NCI-H460 (cell line): ENCODE measurements at regions not wholly inside any gene's neighbourhood (a gene's known extent, or its start where the extent isn't known, plus 50 kb on each side); places are given as distances from the start of the nearest gene placed in this dataset.
"Not testable (repeated sequence)": the region's sequence is repeated elsewhere in the genome, so short reads cannot be mapped to it uniquely, and the experiment has no call there.

Source experiments
- DNase-seq: peaks from one replicate; pipeline ENCODE4 v3.0.0-alpha.2; 2016; ENCODE audit warnings: low read depth; ENCODE audit errors: extremely low read depth

DNA sequence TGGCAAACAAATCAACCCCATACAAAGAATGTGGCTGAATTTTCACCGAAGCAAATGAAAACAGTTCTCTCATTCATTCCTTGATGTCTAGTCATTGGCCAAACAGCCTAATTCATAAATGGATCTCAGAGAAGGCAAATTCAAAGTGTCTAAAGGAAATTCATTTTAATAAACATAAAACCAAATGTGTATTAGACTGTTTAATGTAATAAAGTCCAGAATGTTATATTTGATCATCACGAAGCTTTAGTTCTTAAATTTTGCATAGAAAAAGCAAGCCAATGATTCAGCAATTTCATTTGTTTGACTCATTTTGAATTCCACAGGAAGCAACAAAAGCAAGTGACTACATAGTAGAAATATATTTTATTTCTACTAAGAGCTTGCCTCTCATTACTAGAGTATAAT lies 379.2 kb upstream of the ADAMTS5 start:
- DNase-seq, result peak; percentile 25

DNA sequence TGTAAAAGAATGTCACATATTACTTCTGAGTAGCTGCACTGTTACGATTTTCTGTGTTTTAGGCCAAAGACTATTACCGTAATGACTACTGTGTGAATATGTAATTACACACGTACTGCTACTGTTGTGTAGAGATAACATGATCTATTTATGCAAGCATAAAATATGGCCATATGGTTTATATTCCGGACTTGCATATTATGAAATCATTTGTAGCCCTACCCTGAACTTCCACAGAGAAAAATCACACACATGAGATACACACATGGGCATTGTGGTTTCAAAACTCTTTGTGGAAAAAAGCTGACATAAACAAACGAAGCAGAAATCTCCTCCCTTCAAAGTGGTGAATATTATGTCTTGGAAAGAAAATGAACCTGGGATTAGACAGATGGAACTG lies 373.0 kb upstream of the ADAMTS5 start:
- DNase-seq, result no peak

DNA sequence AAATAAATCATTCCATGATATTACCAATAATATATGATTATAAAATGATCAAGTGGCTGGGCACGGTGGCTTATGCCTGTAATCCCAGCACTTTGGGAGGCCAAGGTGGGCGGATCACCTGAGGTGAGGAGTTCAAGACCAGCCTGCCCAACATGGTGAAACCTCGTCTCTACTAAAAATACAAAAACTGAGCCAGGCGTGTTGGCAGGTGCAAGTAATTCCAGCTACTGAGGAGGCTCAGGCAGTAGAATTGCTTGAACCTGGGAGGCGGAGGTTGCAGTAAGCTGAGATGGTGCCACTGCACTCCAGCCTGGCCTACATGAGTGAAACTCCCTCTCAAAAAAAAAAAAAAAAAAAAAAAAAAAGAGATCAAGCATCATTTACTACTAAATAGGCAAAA lies 371.1 kb upstream of the ADAMTS5 start:
- not testable (repeated sequence) for DNase-seq

DNA sequence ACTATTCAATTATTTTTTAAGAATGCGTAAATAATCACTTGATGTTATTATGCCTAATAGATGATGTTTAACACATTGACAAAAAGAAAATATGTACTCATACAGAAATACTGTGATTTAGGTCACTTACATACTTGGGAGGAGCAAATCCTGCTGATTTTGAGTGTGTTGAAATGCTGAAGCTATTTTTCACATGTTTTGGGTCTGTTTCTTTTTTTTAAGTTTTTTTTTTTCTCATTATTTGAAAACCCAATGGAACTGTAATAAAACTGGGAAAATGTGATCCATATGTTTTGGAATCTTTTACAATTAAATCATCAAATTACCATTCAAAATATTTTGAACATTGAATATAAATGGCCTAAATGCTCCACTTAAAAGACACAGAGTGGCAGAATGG lies 366.2 kb upstream of the ADAMTS5 start:
- DNase-seq, result no peak

DNA sequence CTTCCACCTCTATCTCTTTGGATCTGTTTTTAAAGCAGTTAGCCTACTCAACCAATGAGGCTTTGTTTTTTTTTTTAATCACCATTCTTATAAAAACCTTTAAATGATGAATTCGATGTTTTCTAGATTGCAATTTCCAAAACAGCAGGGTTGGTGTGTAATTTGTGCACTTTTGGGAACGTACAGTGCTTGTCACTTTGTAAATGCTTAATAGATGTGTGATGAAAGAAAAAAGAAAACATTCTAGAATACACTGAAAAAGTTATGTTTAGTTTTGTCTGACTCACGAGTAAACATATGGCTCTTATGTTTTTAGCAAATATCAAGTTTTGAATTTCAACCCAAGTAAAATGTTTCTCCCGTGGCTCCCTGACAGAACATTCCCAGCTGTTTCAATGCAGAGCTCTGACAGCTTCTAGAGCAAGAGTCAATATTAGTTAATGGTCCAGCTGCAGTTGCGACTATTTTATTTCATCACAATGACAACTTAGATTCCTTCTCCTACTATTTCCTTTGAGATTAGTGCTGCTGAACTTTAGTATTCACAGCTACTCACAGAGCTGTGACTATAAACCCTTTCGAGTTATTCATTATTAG lies 362.5 kb upstream of the ADAMTS5 start:
- DNase-seq, result no peak

DNA sequence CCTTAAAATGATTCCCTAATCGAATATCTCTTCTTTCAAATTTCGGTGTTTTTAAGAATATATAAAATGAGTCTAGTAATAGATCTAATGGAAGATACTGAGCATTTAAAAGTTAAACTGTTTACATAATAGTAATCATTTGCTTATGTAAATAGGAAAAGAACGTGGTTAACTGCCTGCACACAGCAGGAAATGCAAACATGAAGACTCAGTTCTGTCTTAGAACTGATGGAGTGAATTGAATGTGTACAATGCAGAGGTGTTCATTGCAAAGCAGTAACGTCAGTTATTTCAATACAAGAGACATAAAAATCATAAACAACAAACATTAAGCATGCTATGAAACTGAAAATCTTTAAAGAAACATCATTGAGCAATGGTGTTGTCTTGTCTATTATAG lies 359.4 kb upstream of the ADAMTS5 start:
- DNase-seq, result no peak

DNA sequence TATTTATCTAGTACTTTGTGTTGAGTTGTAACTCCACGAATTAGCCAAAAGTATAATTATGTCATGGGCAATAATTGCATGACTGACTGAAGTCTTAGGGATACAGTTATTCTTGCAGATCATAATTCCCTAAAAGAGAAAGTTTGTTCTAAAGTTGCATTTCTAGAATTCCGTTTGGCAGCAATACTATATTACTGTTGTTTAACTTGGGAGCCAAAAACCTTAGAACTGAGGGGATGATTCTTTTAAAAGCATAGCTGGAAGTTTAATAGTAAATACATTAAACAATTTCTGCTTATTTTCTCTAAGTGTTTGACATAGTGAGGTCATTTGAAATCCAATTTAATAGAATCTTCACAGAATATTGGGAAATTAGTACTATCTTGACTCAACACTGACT lies 356.4 kb upstream of the ADAMTS5 start:
- DNase-seq, result no peak

DNA sequence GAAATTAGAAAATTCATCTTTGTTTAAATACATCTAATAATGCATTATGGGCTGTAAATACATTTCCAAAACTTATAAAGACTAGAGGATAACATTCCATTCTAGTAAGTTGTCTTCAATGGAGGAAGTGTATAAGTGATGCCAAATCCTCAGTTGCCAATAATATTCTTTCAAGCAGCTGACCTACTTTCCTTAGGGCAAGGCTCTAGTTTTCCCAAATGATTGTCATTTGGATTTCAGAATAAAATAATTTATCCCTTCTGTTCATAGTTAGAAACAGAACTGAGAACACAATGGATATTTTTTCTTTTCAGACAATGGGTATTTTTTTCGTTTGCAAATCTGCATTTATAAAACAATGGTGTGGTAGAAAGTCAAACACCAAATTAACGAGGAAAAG lies 354.9 kb upstream of the ADAMTS5 start:
- DNase-seq, result no peak

DNA sequence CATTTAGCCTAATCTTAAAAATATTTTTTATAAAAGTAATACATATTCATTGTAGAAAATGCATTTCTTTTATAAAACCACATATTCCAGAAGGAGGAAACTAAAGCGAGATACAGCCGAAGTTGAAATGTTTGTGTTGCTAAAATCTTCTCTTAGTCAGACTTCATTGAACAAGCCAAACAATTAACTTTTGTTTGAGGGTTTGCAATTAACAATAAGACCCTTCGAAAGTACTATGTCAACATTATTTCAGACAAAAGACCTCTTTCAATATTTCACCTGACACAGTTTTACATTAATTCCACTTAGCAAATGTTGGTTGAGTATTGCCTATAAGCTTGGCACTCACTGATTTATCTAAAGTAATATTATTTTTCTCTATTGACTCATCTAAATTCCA lies 354.0 kb upstream of the ADAMTS5 start:
- DNase-seq, result no peak

DNA sequence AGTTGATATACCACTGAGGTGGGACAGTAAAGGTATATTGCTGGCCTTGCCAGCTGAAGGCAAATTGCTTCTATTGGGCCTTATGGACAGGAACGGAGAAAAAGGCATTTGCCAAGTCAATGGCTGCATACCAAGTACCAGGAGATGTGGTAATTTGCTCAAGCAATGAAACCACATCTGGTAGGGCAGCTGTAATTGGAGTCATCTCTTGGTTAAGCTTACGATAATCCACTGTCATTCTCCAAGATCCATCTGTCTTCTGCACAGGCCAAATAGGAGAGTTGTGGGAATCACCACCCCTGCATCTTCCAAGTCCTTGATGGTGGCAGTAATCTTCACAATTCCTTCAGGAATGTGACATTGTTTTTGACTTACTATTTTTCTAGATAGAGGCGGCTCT lies 350.7 kb upstream of the ADAMTS5 start:
- not testable (repeated sequence) for DNase-seq

DNA sequence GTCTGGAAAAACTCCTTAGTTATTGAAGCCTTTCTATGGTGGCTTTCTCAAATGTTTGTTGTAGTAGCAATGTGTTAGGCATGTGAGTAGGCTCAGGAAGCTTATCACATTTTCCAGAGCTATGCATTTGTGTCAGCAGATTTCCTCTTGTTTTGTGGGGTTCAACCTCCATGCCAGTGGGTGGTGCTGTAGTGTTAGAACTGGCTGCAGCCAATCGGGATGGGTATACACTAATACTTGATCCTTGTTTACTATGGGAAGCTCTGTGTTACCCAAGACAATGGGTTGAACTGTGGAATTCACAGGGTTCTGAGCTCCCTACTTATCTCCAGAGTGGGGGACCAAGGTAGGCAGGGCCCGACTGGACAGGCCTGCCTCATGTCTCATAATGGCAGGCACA lies 348.5 kb upstream of the ADAMTS5 start:
- DNase-seq, result no peak

DNA sequence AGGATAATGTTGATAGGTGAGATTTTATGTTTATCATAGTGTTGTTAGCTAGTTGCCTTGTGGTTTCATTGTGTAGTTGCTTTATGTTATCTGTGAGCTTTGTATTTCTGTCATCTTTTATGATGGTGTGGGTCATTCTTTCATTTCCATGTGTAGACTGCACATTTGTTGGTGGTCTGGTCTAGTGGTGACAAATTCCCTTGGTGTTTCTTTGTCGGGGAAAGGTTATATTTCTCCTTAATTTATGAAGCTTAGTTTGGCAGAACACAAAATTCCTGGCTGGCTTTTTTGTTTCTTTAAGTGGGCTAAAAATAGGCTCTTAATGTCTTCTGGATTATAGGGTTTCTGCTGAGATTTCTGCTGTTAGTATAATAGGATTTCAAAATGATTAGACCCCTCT lies 347.2 kb upstream of the ADAMTS5 start:
- DNase-seq, result no peak

DNA sequence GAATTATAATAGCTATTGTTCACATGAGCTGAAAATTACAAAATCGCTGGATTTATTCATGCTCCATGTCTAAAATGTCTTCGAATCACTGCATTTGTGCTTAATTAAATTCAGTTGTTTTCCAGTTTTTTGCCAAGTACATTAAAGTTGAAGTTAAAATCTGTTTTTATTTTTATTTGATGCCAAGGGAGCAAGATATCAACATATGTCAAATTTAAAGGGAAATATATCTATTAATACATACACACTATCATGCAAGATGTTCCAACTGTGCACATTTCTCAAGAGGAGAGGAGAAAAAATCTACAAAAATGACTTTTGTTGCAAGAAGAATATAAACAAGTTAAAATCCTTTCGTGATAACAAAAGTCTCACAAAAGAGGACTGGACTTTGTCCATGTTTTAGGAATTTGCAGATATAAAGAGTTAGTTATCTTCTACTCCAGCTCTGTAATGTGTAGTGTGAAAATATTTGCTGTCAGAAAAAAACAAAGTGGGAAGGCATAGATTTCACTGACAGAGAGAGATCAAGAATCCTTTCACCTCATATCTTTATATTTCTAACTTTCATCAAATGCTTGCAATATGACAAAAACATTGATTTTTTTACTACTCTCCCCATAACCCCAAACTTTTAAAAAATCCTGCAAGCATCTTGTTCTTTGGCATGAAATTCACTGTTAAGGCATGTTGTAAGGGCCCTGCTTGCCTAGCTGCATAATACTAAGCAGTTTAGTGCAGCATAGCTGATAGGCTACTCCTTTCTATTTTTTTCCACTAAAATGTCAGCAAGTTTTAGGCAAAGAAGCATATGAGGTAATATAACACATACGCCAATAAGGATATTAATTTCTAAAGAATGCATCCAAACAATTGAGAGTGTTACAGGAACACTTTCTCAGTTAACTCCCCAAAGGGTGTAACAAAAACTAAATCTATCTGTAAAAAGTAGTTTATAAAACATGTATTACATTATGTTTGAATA lies 340.2 kb upstream of the ADAMTS5 start:
- no peak for DNase-seq

DNA sequence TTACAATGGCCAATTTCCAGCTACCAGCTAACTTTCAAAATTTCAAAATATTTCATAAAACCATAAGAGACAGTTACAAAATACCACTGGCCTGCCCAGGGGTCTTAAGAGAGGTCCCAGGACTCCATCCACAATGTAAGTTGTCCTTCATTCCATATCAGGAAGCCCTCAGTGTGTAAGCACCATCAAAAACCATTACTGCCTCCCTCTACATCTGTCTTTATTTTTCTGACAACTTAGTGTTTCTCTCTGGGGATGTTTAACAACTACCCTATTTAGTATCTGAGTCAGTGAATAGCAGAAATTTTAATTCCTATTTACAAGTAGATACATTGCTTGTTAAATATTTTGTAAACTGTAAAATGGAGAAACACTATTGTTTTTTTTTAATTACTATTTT lies 339.3 kb upstream of the ADAMTS5 start:
- DNase-seq, result no peak

DNA sequence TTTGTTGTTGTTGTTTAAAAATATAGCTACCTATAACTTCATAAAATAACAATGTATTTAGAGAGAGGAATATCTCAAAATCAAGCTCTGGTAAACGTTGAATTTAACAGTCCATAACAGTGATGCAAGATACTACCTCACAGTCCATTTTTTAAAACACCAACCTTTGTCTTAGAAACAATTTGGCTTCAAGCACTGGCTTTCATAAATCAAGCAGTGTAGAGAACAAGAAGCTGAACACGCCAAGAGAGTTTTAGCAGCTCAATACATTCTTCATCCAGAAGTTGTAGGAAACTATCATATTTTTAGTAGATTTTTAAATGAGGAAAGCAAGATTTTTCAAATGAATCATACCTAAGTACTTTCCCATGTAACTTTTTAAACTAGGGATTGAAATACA lies 334.3 kb upstream of the ADAMTS5 start:
- DNase-seq, result no peak

DNA sequence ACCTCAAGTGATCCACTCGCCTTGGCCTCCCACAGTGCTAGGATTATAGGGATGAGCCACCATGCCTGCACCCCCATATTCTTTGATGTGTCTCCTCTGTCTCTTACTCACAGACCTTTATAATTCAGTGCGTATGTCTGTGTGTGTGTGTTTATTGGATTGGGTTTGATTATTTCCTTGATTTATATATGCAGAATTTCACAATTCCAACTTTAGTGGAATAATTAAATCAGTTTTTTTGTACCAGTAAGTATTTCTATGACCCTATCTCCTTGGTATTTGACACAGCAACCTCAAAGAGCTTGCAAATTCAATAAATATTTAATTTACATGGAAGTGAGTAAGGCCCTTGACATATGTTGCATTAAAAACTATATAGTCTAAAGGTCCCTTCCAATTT lies 333.9 kb upstream of the ADAMTS5 start:
- no peak for DNase-seq

DNA sequence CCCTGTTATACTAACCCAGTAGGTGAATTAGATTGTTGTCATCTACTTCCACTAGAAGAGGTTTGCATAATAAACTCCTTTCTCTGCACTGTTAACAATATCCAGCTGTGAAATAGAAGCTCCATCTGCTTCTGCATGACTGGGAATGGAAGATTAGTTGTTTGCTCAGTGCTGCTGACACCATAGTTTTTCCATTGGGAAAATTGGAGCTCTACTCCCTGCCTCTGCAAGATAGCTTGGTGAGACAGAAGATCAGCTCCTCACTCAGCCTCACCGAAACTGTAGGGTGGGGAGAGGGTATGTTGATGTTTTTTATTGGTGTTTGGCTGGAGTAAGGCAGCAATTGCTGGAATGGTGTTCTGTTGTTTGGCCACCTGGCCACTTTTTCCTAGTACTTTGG lies 331.6 kb upstream of the ADAMTS5 start:
- DNase-seq, result no peak

DNA sequence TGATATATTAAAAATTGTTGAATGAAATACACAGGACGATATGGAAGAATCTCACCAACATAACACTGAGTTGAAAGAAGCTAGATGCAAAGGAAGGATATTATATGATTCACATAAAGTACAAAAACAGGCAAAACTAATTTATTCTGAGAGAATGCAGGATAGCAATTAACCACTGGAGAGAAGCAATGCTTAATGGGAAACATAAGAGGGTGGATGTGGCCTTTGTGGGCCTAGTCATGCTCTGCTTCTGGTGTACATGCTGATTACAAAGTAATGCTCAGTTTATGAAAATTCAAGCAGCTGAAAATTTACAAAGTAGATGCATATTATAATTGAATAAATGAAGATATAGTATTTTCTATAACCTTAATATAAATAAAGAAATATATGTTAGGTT lies 326.4 kb upstream of the ADAMTS5 start:
- no peak for DNase-seq

DNA sequence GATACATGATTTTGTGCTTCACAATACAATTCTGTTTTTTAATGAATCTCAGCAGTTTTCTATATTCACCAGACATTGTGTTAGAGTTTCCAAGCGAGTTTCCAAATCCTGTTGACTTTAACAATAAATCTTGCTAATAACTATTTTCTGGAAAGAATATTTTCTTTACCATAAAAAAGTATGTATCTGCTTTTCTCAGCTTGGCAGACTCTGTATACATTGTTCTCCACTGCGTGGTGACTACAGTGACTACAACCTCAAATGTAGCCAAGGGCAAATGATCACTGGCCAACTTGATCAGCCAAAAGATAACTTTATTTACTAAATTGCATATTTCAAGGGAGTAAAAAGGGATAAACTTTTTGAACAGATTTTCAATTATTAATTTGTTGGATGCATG lies 325.9 kb upstream of the ADAMTS5 start:
- DNase-seq, result no peak

DNA sequence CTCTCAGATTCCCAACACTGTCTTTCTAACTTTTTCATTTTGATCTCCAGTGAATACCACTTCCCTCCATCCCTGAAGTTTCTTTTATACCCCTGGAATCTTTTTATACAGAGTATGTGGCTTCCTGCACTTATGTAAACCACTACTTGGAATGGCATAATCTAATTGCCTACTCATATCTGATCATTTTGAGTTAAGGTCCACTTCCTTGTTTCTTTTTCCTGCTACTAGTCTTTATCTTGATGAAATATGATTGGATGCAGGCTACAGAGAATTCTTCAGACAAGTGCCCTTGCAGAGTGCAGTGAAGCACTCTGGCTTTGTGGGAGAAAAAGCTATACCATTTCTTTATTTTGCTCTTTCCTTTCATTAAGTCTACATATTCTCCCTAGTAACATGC lies 325.3 kb upstream of the ADAMTS5 start:
- no peak for DNase-seq

DNA sequence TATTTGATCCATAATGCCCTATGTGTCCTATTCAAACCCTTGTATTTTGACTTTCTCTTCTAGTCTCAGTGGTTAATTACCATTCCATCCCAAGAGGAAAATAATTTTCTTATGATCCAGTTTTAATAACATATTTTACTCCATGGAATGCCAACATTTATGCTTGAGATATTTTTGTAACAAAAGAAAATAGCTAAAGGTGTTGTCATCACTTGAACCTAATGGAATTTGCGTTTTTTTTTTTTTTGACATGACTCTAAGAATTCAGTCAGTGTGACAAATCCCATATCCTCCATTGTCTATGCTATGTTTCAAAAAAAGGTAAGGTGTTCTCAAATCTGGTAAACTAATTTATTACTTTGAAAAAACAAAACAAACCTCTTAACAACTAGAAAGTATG lies 324.1 kb upstream of the ADAMTS5 start:
- DNase-seq, result no peak

DNA sequence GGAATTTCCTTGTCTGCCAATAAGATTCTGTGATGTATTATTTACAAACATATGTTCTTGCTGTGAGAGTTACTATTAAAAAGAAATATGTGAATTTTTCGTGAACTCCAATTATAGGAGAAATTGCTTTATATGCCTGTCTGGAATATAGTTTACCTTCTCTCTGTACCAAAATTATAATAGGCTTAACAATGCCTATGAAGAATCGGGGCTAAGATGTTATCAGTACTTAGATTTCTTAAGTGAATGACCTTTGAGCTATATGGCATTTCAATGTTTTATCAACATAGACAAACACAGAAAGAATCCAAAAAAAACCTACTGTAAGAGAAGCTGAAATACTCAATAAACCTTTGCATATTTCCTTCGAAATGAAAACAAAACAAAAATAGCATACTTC lies 323.1 kb upstream of the ADAMTS5 start:
- no peak for DNase-seq
